Heart left ventricle (tissue), 16 donors: ENCODE measurements at regions not wholly inside any gene's neighbourhood (a gene's known extent, or its start where the extent isn't known, plus 50 kb on each side); places are given as distances from the start of the nearest gene placed in this dataset.

ENCODE experiments used
- ATAC-seq, 4 donors: fragments of 200-7000 bp; cut with Tn5 transposase; one replicate each; pipeline ENCODE4 v1.9.1; 2020 to 2022; ENCODE audit warnings: moderate library complexity in 4 of 4, mild to moderate bottlenecking in 3 of 4, moderate number of reproducible peaks in 1 of 4
- DNase-seq, 5 donors: peaks; one replicate each; pipeline ENCODE4 v3.0.0-alpha.2; 2020
- H3K27ac ChIP-seq, 12 donors: fragments of 200-600 bp; sonication (generic) in 4 of 12; one replicate each; pipeline versions ENCODE4 v1.5.0 to v1.8.0; 2016 to 2022; ENCODE audit warnings: mild to moderate bottlenecking in 2 of 12
- H3K27me3 ChIP-seq, 9 donors: fragments of 200-600 bp; sonication (generic) in 2 of 9; one replicate each; pipeline versions ENCODE4 v1.5.1 to v1.8.0; 2016 to 2022; ENCODE audit warnings: mild to moderate bottlenecking in 3 of 9
- H3K36me3 ChIP-seq, 9 donors: fragments of 200-600 bp; sonication (generic) in 2 of 9; one replicate each; pipeline versions ENCODE4 v1.5.0 to v1.8.0; 2018 to 2022; ENCODE audit warnings: mild to moderate bottlenecking in 2 of 9
- H3K4me1 ChIP-seq, 12 donors: fragments of 200-600 bp; sonication (generic) in 4 of 12; one replicate each; pipeline versions ENCODE4 v1.5.0 to v1.8.0; 2016 to 2022; ENCODE audit warnings: mild to moderate bottlenecking in 3 of 12
- H3K4me3 ChIP-seq, 12 donors: fragments of 200-600 bp; sonication (generic) in 4 of 12; one replicate each; pipeline versions ENCODE4 v1.5.0 to v1.8.0; 2017 to 2022; ENCODE audit warnings: mild to moderate bottlenecking in 9 of 12, moderate library complexity in 4 of 12
- H3K9me3 ChIP-seq, 12 donors: fragments of 200-600 bp; sonication (generic) in 4 of 12; one replicate each; pipeline versions ENCODE4 v1.5.0 to v1.8.0; 2016 to 2022; ENCODE audit warnings: mild to moderate bottlenecking in 1 of 12
- CTCF ChIP-seq, 12 donors: fragments of 200-600 bp; sonication (generic) in 4 of 12; IDR thresholded peaks; one replicate each; pipeline versions ENCODE4 v1.5.0 to v1.8.0; 2018 to 2022; ENCODE audit warnings: antibody characterized with exemption in 12 of 12, mild to moderate bottlenecking in 5 of 12
- POLR2A ChIP-seq, 2 donors: fragments of 450-650 bp; IDR thresholded peaks; one replicate each; pipeline ENCODE4 v1.6.1; 2017; ENCODE audit warnings: antibody characterized with exemption in 2 of 2, mild to moderate bottlenecking in 2 of 2, moderate library complexity in 2 of 2
- WGBS, 4 donors: extraction: QIAGEN DNeasy Blood & Tissue Kit in 2 of 4; methylation state at CpG; one replicate each; pipeline versions ENCODE4 v1.1.5 to v1.1.7; 2013 to 2018; 5-methylcytosine and 5-hydroxymethylcytosine counted together
- intact Hi-C, 10 donors: fragments of 100-400 bp; cut with DNase I; formaldehyde crosslinking; loops; one replicate each; pipeline versions ENCODE4 v1.11.1 to v1.14.2; 2022
- donor health status: ischemic (EF 13 %, LVEDD 7.1; RV severe dilation, severe dysfunction).
- donor health status: healthy with polysubstance abuse.
- donor health status: DM: no; HTN: yes; CAD: no.
- donor health status: DM: no; HTN: no; CAD: no.
- donor health status: ischemic (EF 25% LVEDD 6.9; RV normal size, moderate dysfunction).
- donor health status: ischemic (EF 25% LVEDD 5.7; RV mildly dilated, moderate dysfunction).
- donor health status: healthy.
- donor health status: DM: yes; HTN: yes; CAD: no.
- donor health status: ischemic (EF 35%, LVEDD 5.7; RV mildly dilated, moderate dysfunction).
- donor health status: nonischemic (EF 11% LVEDD 7.7; RV severe dilation, severe dysfunction).
- donor health status: DM: yes; HTN: yes; CAD: no.
- donor health status: PGD.
- donor health status: ischemic (EF 29% LVEDD 5.4; RV normal size, mild dysfunction).
- donor health status: nonischemic (EF 23%, LVEDD 6.1; RV moderate dilation, normal function).

DNA sequence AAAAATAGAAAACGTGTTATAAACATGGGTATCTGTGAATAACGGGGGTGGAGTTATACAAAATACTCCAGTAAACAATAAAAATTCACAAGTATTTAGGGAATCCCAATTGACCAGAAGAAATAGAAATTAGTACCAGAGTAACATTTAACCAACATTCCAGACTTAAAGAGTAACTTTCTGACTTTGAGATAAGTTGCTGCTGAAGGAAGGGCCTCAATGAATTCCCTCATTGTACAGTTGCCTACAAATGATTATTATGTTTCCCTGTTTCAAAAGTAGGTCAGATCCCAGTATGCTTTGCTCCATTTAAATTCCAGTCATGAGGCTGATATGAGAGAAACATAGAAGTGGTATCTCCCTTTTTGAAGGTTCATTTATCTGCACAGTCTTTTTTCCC, 88.3 kb upstream of the KCNH7 start:
- H3K27ac ChIP-seq = no peak overlapping the region
- no peak for TF ChIP-seq POLR2A (IDR thresholded peaks at IDR 0.05)
- TF ChIP-seq CTCF (IDR thresholded peaks at IDR 0.05) = no peak
- no peaks in the 10 kb centered on the region for H3K27me3 ChIP-seq
- DNase-seq (no peak), ATAC-seq (no peak)
- H3K4me1 ChIP-seq = no peaks in the 10 kb centered on the region
- no peaks in the 10 kb centered on the region for H3K9me3 ChIP-seq
- no peaks in the 10 kb centered on the region for H3K36me3 ChIP-seq
- no peak overlapping the region for H3K4me3 ChIP-seq
- intact Hi-C loops = no loop called here
- WGBS, 4 donors = 56 to 77% (median 70%) methylated on average over 2 of the region's 2 CpGs

- H3K9me3 ChIP-seq = no peaks in the 10 kb centered on the region
- whole genome bisulfite sequencing, 4 donors = 77 to 85% (median 78%) methylated on average over 2 of the region's 2 CpGs
- ATAC-seq (no peak), DNase-seq (no peak)
- no peak overlapping the region for H3K4me3 ChIP-seq
- H3K27me3 ChIP-seq = no peaks in the 10 kb centered on the region
- intact Hi-C loops = no loop called here
- H3K4me1 ChIP-seq = no peaks in the 10 kb centered on the region
- no peak overlapping the region for H3K27ac ChIP-seq
- no peaks in the 10 kb centered on the region for H3K36me3 ChIP-seq
- no peak for TF ChIP-seq CTCF (IDR thresholded peaks at IDR 0.05)
- no peak for TF ChIP-seq POLR2A (IDR thresholded peaks at IDR 0.05)
Observed at GRCh38 chr2:162926501-162926900, 87.9 kb upstream of the KCNH7 start.

GRCh38 chr2:162925595-162925994, 87.0 kb upstream of the KCNH7 start:
- no peak overlapping the region for H3K27ac ChIP-seq
- no peaks in the 10 kb centered on the region for H3K4me1 ChIP-seq
- no peak for TF ChIP-seq CTCF (IDR thresholded peaks at IDR 0.05)
- TF ChIP-seq POLR2A (IDR thresholded peaks at IDR 0.05) = no peak
- no peaks in the 10 kb centered on the region for H3K27me3 ChIP-seq
- no peak overlapping the region for H3K4me3 ChIP-seq
- DNase-seq = no peak
- no peak for ATAC-seq
- no peaks in the 10 kb centered on the region for H3K9me3 ChIP-seq
- intact Hi-C loops = no loop called here
- no peaks in the 10 kb centered on the region for H3K36me3 ChIP-seq

GRCh38 chr2:162919111-162919510, 80.5 kb upstream of the KCNH7 start:
- TF ChIP-seq CTCF (IDR thresholded peaks at IDR 0.05) (no peak), POLR2A (IDR thresholded peaks at IDR 0.05) (no peak)
- WGBS, 4 donors = 74 to 83% (median 80%) methylated on average over 1 of the region's 1 CpG
- Histone ChIP-seq H3K27me3 (no peaks in the 10 kb centered on the region), H3K4me3 (no peak overlapping the region), H3K9me3 (no peaks in the 10 kb centered on the region), H3K27ac (no peak overlapping the region), H3K4me1 (no peaks in the 10 kb centered on the region), H3K36me3 (no peaks in the 10 kb centered on the region)
- no peak for ATAC-seq
- DNase-seq = no peak
- intact Hi-C loops = no loop called here
